LNCaP clone FGC (cell line): ENCODE measurements at regions not wholly inside any gene's neighbourhood (a gene's known extent, or its start where the extent isn't known, plus 50 kb on each side); places are given as distances from the start of the nearest gene placed in this dataset.
"Not testable (repeated sequence)": the region's sequence is repeated elsewhere in the genome, so short reads cannot be mapped to it uniquely, and the experiment has no call there.

ENCODE experiments used
- DNase-seq: peaks from one replicate; pipeline ENCODE4 v3.0.0-alpha.2; 2011; ENCODE audit warnings: low read depth
- H3K4me3 ChIP-seq: 2 replicates; pipeline ENCODE4 v1.5.1; 2011; ENCODE audit warnings: mild to moderate bottlenecking, low read depth, low read length, control low read depth
- CTCF ChIP-seq: IDR thresholded peaks from 2 replicates; pipeline ENCODE4 v1.5.1; 2012; ENCODE audit warnings: mild to moderate bottlenecking; ENCODE audit not compliant: control insufficient read depth, insufficient read depth; ENCODE audit errors: extremely low read depth

GRCh38 chr2:150339951-150340350 lies 147.5 kb downstream of the RND3 start:
- no peak overlapping the region for H3K4me3 ChIP-seq
- DNase-seq: peak; percentile 14
- no peak for TF ChIP-seq CTCF

GRCh38 chr2:150339282-150339681 lies 148.2 kb downstream of the RND3 start:
- no peak for TF ChIP-seq CTCF
- DNase-seq: no peak
- H3K4me3 ChIP-seq: no peak overlapping the region

GRCh38 chr2:150335596-150335995 lies 151.9 kb downstream of the RND3 start:
- no peak for DNase-seq
- no peak for TF ChIP-seq CTCF
- no peak overlapping the region for H3K4me3 ChIP-seq

- DNase-seq: no peak
- TF ChIP-seq CTCF: no peak
- H3K4me3 ChIP-seq: no peak overlapping the region
These were observed 155.1 kb downstream of the RND3 start for GRCh38 chr2:150332383-150332782.

- TF ChIP-seq CTCF: no peak
- DNase-seq: peak; percentile 18
- H3K4me3 ChIP-seq: no peak overlapping the region
These were observed 159.6 kb downstream of the RND3 start for GRCh38 chr2:150327564-150328489.

- DNase-seq: no peak
- H3K4me3 ChIP-seq: no peak overlapping the region
- TF ChIP-seq CTCF: no peak
These were observed 161.7 kb downstream of the RND3 start for GRCh38 chr2:150325656-150326314.

GRCh38 chr2:150323071-150323470 lies 164.4 kb downstream of the RND3 start:
- H3K4me3 ChIP-seq, DNase-seq: not testable (repeated sequence)
